Fibroblast of skin of right biceps (primary cell): ENCODE measurements at regions not wholly inside any gene's neighbourhood (a gene's known extent, or its start where the extent isn't known, plus 50 kb on each side); places are given as distances from the start of the nearest gene placed in this dataset.

Experiments used
- DNase-seq: peaks from one replicate; pipeline ENCODE4 v3.0.0-alpha.2; 2013

GRCh38 chr3:115476472-115476871, 146.8 kb upstream of the GAP43 start:
- DNase-seq, result no peak

DNA sequence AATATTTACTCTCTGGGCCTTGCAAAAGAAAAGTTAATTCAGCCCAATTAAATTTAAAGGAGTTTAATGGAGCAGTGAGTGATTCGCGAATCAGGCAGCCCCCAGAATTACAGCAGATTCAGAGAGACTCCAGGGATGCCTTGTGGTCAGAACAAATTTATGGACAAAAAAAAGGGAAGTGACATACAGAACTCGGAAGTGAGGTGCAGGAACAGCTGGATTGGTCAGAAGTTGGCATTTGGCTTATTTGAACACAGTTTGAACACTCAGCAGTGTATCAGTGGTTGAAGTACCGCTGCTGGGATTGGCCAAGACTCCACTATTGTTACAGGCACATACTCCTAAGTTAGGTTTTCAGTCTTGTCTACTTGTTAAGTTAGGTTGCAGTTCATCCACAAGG, 145.0 kb upstream of the GAP43 start:
- DNase-seq, result no peak

DNA sequence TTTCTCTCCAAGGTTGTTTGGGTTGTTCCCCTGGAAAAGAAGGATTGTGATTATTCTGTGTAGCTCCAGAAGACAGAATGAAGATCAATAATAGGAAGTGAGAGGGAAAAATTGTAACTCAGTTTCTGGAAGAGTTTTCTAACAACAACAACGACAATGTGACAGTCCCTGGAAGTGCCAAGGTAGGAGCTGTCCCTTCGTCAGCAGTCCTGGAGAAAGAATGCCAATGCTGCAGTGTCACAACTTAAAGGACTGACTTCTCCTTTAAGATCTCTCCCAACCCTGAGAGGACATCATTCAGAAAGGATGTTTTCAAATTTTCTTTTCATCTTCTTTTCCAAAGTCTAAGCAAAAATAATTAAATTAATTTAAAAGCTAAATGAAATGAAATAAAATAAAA, 136.4 kb upstream of the GAP43 start:
- DNase-seq, result no peak

DNA sequence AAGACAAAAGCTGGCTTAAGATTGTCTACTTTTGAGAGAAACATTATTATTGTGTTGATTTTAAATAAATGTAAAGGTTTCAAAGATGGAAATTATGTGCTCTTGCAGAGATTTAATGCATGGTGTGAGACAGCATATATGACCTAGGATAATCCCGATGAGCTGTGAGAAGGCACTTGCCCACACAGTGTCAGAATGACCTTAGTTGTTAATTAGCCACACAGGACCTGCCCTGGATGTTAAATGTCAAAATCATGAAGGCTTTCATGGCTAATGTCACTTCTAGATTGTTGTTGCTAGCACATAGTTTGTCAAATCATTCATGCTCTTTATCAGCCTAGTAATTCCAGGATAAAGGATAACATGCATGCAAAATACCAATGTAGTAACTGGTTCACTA, 135.3 kb upstream of the GAP43 start:
- DNase-seq, result no peak

- DNase-seq, result no peak
Observed at GRCh38 chr3:115488409-115488808, 134.9 kb upstream of the GAP43 start.

DNA sequence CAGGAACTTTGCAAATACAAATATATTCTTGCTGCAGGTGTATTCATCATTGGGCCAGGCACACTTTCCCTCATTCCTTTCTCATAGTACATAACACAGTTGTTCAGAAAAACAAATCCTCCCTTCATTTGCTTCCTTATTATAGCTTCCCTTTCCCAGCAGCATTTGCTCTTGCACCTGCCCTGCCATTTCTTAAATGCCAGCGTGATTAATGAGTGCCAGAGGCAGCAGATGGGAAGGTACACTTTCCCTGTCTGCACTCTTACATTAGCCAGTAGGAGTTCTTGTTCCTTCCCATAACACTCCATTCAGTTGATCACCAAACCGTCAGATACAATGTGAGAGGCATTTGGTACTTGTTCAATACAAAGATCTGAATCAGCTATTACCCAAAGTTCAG, 128.5 kb upstream of the GAP43 start:
- DNase-seq, result no peak

GRCh38 chr3:115498421-115498820, 124.9 kb upstream of the GAP43 start:
- no peak for DNase-seq

- DNase-seq, result no peak
Observed at GRCh38 chr3:115498898-115499297, 124.4 kb upstream of the GAP43 start.

GRCh38 chr3:115499666-115500065, 123.6 kb upstream of the GAP43 start:
- DNase-seq, result no peak

DNA sequence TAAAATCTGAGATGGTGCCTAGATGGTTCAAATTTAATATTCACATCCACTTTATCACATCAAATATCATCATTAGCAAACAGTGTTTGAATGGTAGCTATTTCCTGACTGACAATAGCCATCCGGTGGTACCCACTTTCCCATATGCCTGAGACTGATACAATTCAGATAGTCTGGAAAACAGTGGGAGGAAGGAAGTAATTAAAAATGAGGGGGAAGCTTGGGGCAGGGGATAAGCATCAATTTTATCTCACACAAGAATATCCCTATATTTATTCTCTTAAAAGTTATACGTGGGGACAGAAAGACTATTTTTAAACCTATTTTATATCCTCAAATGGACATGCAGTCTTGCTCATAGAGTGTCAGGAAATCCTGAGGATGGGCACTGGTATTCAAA, 122.5 kb upstream of the GAP43 start:
- DNase-seq, result no peak

- DNase-seq, result no peak
Observed at GRCh38 chr3:115502128-115502527, 121.2 kb upstream of the GAP43 start.

GRCh38 chr3:115503394-115503793, 119.9 kb upstream of the GAP43 start:
- DNase-seq, result no peak

DNA sequence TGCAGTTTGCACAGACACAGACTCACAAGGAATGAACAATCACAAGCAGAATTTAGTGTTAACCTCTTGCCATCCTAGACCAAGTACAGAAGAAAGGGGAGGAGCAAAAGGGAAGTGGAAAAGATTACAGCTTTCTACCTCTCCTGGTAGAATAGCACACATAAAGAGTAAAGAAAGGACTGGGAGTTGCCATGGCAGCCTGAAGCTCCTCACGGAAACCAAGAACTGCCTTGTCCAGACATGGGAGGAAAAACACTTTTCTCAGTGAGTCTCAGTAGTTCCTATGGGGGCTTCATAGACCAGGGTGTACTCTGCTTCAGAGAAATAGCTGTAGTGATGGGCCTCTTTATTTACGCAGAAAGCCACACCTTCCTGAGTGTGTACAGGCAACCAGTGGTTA, 114.7 kb upstream of the GAP43 start:
- DNase-seq, result no peak

- DNase-seq, result peak; percentile 62
Observed at GRCh38 chr3:115512565-115513415, 110.5 kb upstream of the GAP43 start.

GRCh38 chr3:115513416-115513800, 109.9 kb upstream of the GAP43 start:
- no peak for DNase-seq

DNA sequence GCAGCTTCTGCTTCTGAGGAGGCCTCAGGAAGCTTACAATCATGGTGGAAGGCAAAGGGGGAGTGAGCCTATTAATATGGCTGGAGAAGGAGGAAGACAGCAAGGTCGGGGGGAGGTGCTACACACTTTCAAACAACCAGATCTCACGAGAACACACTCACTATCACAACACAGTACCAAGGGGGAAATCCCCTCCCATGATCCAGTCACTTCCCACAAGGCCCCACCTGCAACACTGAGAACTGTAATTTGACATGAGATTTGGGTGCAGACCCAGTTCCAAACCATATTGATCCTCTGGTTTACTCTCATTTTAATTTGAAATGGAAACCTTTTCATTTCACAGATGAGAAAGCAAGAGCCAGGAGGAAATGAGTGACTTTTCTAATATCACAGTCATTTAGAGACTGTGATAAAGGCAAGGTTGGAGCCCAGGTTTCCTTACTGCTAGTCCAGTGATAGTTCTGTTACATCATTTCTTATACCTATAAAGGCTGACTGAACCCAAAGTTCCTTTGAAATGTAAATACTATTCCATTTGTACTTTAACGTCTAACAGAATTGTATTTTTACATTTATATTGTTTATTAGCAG, 105.8 kb upstream of the GAP43 start:
- no peak for DNase-seq

GRCh38 chr3:115518100-115518852, 105.0 kb upstream of the GAP43 start:
- peak; percentile 96 for DNase-seq

DNA sequence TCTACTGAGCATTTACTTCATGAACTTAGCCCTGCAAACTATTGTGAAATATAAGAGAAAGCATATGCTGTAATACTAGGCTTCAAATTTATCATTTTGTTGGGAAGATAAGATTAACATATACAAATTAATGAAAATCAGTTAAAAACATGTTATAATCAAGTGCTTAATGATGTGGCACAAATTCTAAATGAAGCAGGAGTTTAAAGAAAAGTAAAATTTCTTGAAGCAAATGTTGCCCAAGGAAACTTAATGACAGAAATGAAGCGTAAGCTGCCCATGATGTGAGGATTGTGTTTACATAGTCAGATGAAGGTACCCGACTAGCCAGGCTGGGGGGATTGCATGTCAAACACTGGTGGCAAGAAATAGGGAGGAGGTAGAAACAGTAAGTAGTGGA, 103.1 kb upstream of the GAP43 start:
- no peak for DNase-seq

- no peak for DNase-seq
Observed at GRCh38 chr3:115520651-115521245, 102.6 kb upstream of the GAP43 start.

DNA sequence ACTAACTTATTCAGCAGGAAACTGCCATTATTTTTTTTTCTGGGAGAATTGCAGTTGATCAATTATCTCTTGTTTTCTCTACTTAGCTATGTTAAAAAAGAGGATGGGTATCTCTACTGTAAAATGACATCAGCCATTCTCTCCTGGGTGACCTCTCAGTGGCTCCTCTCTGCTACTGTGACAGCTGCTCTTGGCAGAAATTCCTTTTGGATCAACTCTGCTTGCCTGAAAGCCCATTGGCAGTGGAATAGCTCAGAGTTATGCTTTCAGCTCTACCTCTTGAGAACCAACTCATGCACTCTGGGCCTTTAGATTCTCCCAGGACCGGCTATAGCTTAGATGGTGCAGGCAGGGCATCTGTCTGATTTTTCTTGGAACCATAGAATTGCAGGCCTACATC, 99.9 kb upstream of the GAP43 start:
- no peak for DNase-seq

DNA sequence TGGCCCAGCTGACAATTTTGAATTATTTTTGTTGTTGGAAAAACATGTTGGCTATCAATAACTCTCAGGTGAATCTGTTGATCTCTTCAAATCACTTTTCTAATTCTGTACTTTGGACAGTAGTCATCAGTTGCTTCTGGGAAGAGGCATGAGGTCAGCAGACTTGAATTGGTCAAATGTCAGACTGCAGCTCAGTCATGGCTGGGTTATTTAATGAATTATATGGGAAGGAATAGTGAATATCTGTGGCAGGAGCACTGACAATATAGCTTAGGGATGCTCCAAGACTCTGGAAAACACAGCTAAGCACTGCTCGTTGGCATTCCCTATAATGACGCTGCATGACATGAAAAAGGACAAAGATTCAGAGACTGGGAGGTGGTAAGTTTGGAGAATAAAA, 98.8 kb upstream of the GAP43 start:
- no peak for DNase-seq

GRCh38 chr3:115525731-115526130, 97.6 kb upstream of the GAP43 start:
- peak; percentile 24 for DNase-seq

DNA sequence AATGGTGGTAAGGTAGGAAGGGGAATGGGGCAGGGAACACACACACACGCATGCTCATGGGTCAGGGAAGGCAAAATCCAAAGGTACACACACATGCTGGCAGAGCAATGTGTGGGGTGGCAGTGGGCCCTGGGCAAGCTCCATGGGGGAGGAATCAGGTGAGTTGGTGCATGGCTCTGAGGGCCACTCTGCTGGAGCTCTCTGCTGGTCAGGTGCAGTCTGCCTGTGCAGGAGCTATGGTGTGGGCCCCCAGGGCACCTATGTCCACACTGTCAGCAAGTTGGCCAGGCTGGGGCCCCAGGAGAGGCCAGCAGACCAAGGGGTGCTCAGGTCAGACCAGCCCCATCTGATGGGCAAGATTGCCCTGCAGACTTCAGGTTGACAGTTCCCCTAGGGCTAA, 90.1 kb upstream of the GAP43 start:
- no peak for DNase-seq

GRCh38 chr3:115536171-115536570, 87.1 kb upstream of the GAP43 start:
- DNase-seq, result no peak
